PC-3 (cell line): ENCODE measurements at regions not wholly inside any gene's neighbourhood (a gene's known extent, or its start where the extent isn't known, plus 50 kb on each side); places are given as distances from the start of the nearest gene placed in this dataset.

Experiments
- ATAC-seq: fragments of 200-7000 bp; cut with Tn5 transposase; 2 replicates; pipeline ENCODE4 v1.9.1; 2020; ENCODE audit warnings: mild to moderate bottlenecking, moderate library complexity
- BruUV-seq: library from RNA; stranded (reverse); fragments of 400-500 nt; replicated peaks from 2 replicates; lab custom pipeline; 2021; lab: Mats Ljungman, UMichigan
- CTCF ChIA-PET: fragments of 300-600 bp; sonication (Branson Sonifier 250); formaldehyde crosslinking; loops from one replicate; lab custom pipeline; 2022; ENCODE audit warnings: antibody characterized with exemption; lab: Charles Lee
- POLR2A ChIA-PET: fragments of 300-600 bp; sonication (Branson Sonifier 250); formaldehyde crosslinking; loops from one replicate; lab custom pipeline; 2022; ENCODE audit warnings: antibody characterized with exemption; ENCODE audit not compliant: unreplicated experiment; lab: Charles Lee
- DNase-seq: peaks from one replicate; pipeline ENCODE4 v3.0.0-alpha.2; 2015
- H2AFZ ChIP-seq: fragments of 300-600 bp; sonication (generic); 2 replicates; pipeline ENCODE4 v1.6.0; 2016; ENCODE audit warnings: antibody characterized with exemption, low read length
- H3F3A ChIP-seq: fragments of 300-600 bp; sonication (generic); one replicate; pipeline ENCODE4 v1.6.0; 2017; ENCODE audit warnings: antibody characterized with exemption, low read length, control low read depth, mild to moderate bottlenecking; ENCODE audit not compliant: unreplicated experiment
- H3K27ac ChIP-seq: fragments of 300-600 bp; sonication (generic); 2 replicates; pipeline ENCODE4 v1.5.1; 2016; ENCODE audit warnings: mild to moderate bottlenecking, low read length
- H3K27me3 ChIP-seq: fragments of 300-600 bp; sonication (generic); 2 replicates; pipeline ENCODE4 v1.6.1; 2016; ENCODE audit warnings: low read length, mixed read lengths
- H3K36me3 ChIP-seq: fragments of 300-600 bp; sonication (generic); 2 replicates; pipeline ENCODE4 v1.6.1; 2016; ENCODE audit warnings: low read depth, mixed run types, low read length, mixed read lengths
- H3K4me1 ChIP-seq: fragments of 300-600 bp; sonication (generic); 2 replicates; pipeline ENCODE4 v1.5.1; 2016; ENCODE audit warnings: low read length; ENCODE audit not compliant: insufficient read depth
- H3K4me2 ChIP-seq: fragments of 300-600 bp; sonication (generic); 2 replicates; pipeline ENCODE4 v1.6.0; 2016; ENCODE audit warnings: low read length
- H3K4me3 ChIP-seq: fragments of 300-600 bp; sonication (generic); 2 replicates; pipeline ENCODE4 v1.5.1; 2016; ENCODE audit warnings: mild to moderate bottlenecking, low read length, mixed read lengths
- H3K79me2 ChIP-seq: fragments of 300-600 bp; sonication (generic); 2 replicates; pipeline ENCODE4 v1.6.1; 2017; ENCODE audit warnings: low read length, mixed read lengths
- H3K9ac ChIP-seq: fragments of 300-600 bp; sonication (generic); 2 replicates; pipeline ENCODE4 v1.6.0; 2016; ENCODE audit warnings: mild to moderate bottlenecking, low read length
- H3K9me2 ChIP-seq: fragments of 300-600 bp; sonication (generic); replicated peaks from 2 replicates; pipeline ENCODE4 v1.6.1; 2016; ENCODE audit warnings: mixed run types, low read length, mixed read lengths
- H3K9me3 ChIP-seq: fragments of 300-600 bp; sonication (generic); 2 replicates; pipeline ENCODE4 v1.6.1; 2016; ENCODE audit warnings: low read length, mixed read lengths
- H4K20me1 ChIP-seq: fragments of 300-600 bp; sonication (generic); 2 replicates; pipeline ENCODE4 v1.6.1; 2016; ENCODE audit warnings: low read length, mixed read lengths
- EZH2 ChIP-seq: fragments of 300-600 bp; sonication (generic); IDR thresholded peaks from one replicate; pipeline ENCODE4 v1.6.1; 2017; ENCODE audit warnings: antibody characterized with exemption, mild to moderate bottlenecking, low read length; ENCODE audit not compliant: unreplicated experiment
- EZH2phosphoT487 ChIP-seq: fragments of 300-600 bp; sonication (generic); IDR thresholded peaks from 2 replicates; pipeline ENCODE4 v1.6.1; 2018; ENCODE audit warnings: mild to moderate bottlenecking, antibody characterized with exemption, low read length, borderline replicate concordance
- intact Hi-C: fragments of 100-400 bp; cut with micrococcal nuclease; formaldehyde crosslinking; loops from 2 replicates; pipeline ENCODE4 v1.9.0; 2023
- TF ChIP-seq, protein P1 (sequence below): fragments of 300-600 bp; sonication (generic); conservative IDR thresholded peaks from 2 replicates; pipeline ENCODE4 v1.5.1; 2017; ENCODE audit warnings: antibody characterized with exemption, low read depth, mild to moderate bottlenecking, low read length

DNA sequence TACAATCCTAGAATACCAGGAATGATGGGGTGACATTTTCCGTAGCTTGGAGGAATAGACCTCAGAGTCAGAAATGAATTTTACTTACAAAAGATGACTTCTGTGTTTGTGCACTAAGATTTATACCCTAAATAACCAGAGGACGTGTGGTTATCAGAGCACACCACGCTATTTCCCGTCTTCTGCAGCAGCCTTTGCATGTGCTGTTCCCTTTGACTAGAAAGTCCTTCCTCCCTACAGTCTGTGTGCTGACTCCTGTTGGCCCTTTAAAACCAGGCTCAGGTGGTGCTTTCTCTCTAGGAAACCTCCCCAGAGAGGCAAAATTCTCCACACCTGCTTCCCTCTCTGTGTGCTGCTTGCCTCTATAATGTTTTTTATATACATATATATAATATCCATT, 73.3 kb upstream of the SMNDC1 start:
- no peaks in the 10 kb centered on the region for H3K36me3 ChIP-seq
- POLR2A ChIA-PET = no interaction called here
- no peak overlapping the region for H3K4me2 ChIP-seq
- H3K4me1 ChIP-seq = peaks cover 3% of the 10 kb centered on the region; the same call in 1 of the 2 replicates
- H3F3A ChIP-seq = no peaks in the 10 kb centered on the region
- ATAC-seq (no peak), DNase-seq (no peak)
- H3K79me2 ChIP-seq = no peaks in the 10 kb centered on the region
- H2AFZ ChIP-seq = no peak overlapping the region
- CTCF ChIA-PET = no interaction called here
- no peak overlapping the region for H3K27ac ChIP-seq
- no peaks in the 10 kb centered on the region for H3K9me3 ChIP-seq
- TF ChIP-seq EZH2 = no peak
- TF ChIP-seq EZH2phosphoT487 = no peak
- TF ChIP-seq, protein P1, sequence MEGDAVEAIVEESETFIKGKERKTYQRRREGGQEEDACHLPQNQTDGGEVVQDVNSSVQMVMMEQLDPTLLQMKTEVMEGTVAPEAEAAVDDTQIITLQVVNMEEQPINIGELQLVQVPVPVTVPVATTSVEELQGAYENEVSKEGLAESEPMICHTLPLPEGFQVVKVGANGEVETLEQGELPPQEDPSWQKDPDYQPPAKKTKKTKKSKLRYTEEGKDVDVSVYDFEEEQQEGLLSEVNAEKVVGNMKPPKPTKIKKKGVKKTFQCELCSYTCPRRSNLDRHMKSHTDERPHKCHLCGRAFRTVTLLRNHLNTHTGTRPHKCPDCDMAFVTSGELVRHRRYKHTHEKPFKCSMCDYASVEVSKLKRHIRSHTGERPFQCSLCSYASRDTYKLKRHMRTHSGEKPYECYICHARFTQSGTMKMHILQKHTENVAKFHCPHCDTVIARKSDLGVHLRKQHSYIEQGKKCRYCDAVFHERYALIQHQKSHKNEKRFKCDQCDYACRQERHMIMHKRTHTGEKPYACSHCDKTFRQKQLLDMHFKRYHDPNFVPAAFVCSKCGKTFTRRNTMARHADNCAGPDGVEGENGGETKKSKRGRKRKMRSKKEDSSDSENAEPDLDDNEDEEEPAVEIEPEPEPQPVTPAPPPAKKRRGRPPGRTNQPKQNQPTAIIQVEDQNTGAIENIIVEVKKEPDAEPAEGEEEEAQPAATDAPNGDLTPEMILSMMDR = no peak
- H3K4me3 ChIP-seq = no peak overlapping the region
- no peaks in the 10 kb centered on the region for H4K20me1 ChIP-seq
- no TSS peak for BruUV-seq
- intact Hi-C loops = no loop called here
- H3K9ac ChIP-seq = no peak overlapping the region
- no peaks in the 10 kb centered on the region for H3K9me2 ChIP-seq
- H3K27me3 ChIP-seq = no peaks in the 10 kb centered on the region

DNA sequence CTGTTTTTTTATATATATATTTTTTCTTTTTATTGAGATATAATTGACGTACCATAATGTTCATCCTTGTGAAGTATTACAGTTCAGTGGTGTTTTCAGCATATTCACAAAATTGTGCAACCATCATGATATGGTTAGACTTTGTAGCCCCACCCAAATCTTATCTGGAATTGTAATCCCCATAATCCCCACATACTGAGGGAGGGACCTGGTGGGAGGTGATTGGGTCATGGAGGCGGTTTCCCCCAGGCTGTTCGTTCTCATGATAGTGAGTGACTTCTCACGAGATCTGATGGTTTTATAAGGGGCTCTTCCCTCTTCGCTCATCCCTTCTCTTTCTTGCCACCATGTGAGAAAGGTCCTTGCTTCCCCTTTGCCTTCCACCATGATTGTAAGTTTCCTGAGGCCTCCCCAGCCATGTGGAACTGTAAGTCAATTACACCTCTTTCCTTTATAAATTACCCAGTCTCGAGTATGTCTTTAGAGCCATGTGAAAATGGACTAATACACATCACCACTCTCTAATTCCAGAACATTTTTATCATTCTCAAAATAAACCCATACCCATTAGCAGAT, 73.9 kb upstream of the SMNDC1 start:
- H4K20me1 ChIP-seq = no peaks in the 10 kb centered on the region

DNA sequence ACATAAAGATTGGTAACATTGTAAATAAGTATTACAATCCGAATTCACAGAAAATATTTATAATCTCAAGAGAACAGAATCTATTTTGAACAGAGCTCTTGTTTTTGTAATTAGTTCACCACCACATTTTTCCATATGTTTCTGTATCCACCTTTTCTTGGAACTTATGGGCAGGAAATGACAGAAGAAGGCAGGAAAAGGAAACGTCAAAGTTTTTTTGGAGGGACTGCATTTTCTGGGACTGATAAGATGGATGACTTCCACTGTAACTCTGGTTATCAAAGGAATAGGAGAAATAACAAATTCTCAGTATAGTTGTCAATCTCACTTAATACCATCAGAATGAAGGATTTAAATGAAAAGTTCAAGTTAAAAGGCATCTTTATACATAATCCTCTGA, 75.1 kb upstream of the SMNDC1 start:
- no peak overlapping the region for H3K27ac ChIP-seq
- H4K20me1 ChIP-seq = no peaks in the 10 kb centered on the region
- no peaks in the 10 kb centered on the region for H3K79me2 ChIP-seq
- no peaks in the 10 kb centered on the region for H3K36me3 ChIP-seq
- DNase-seq = no peak
- TF ChIP-seq EZH2phosphoT487 (no peak), EZH2 (no peak)
- TF ChIP-seq, protein P1 = no peak
- no peaks in the 10 kb centered on the region for H3F3A ChIP-seq
- no peaks in the 10 kb centered on the region for H3K4me1 ChIP-seq
- no peaks in the 10 kb centered on the region for H3K27me3 ChIP-seq
- H3K4me2 ChIP-seq = no peak overlapping the region
- no peak overlapping the region for H3K9ac ChIP-seq
- BruUV-seq = no TSS peak
- no peaks in the 10 kb centered on the region for H3K9me3 ChIP-seq
- no peak overlapping the region for H2AFZ ChIP-seq
- CTCF ChIA-PET = no interaction called here
- no peak for ATAC-seq
- H3K9me2 ChIP-seq = no peaks in the 10 kb centered on the region
- POLR2A ChIA-PET = no interaction called here
- no peak overlapping the region for H3K4me3 ChIP-seq
- intact Hi-C loops = no loop called here

More for the DNA sequence above, 73.9 kb upstream of the SMNDC1 start:
- H3K9ac ChIP-seq = no peak overlapping the region
- ChIA-PET POLR2A (no interaction called here), CTCF (no interaction called here)
- H3K9me3 ChIP-seq = no peaks in the 10 kb centered on the region
- H3K79me2 ChIP-seq = no peaks in the 10 kb centered on the region
- no TSS peak for BruUV-seq
- intact Hi-C loops = no loop called here
- no peaks in the 10 kb centered on the region for H3K36me3 ChIP-seq
- H3K27ac ChIP-seq = no peak overlapping the region
- no peak overlapping the region for H3K4me3 ChIP-seq
- DNase-seq (no peak), ATAC-seq (no peak)
- no peaks in the 10 kb centered on the region for H3K27me3 ChIP-seq
- no peak overlapping the region for H3K4me2 ChIP-seq
- H2AFZ ChIP-seq = no peak overlapping the region
- H3F3A ChIP-seq = no peaks in the 10 kb centered on the region
- H3K9me2 ChIP-seq = no peaks in the 10 kb centered on the region
- TF ChIP-seq, protein P1 = no peak
- TF ChIP-seq EZH2 (no peak), EZH2phosphoT487 (no peak)
- no peaks in the 10 kb centered on the region for H3K4me1 ChIP-seq
